CD4-positive, alpha-beta T cell treated with Interferon alpha-2 for 1 hour (primary cell): ENCODE measurements at regions not wholly inside any gene's neighbourhood (a gene's known extent, or its start where the extent isn't known, plus 50 kb on each side); places are given as distances from the start of the nearest gene placed in this dataset.
"Not testable (repeated sequence)": the region's sequence is repeated elsewhere in the genome, so short reads cannot be mapped to it uniquely, and the experiment has no call there.

Source experiments
- DNase-seq, 2 donors: peaks; one replicate each; pipeline ENCODE4 v3.0.0-alpha.2; 2020 to 2022

DNA sequence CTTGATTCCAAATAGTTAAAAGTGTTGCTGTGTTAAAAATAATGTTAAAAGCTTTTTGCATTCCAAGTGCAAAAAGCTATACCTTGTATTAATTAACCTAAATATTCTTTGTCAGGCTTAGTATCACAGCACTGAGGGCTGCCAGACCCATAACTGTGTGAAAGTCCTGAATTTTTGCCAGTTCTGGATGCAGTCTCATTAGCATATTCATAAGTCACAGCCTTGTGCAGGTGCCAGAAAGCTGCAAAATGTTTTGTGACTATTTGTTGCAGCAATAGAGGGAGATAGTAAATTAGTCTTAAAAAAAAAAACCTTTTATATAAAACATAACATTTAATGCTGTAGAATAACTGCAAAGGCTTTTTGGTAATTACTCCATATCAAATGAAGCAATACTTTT, 56.6 kb downstream of the SLITRK1 start:
- no peak for DNase-seq

GRCh38 chr13:83824560-83824959, 57.7 kb downstream of the SLITRK1 start:
- DNase-seq, result no peak

DNA sequence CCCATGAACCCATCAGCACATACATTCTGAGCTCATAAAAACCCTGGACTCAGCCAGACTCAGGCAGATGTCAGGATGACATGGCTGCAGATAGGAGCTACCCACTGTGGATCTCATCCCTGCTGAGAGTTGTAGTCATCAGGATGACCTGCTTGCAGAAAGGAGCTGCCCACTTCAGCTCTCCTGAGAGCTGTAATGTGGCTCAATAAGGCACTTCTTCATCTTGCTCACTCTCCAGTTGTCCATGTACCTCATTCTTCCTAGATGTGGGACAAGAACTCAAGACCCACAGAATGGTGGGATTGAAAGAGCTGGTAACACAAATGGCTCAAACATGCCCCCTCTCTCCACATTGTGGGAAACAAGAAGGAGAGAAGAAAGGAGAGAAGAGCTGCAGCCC, 58.2 kb downstream of the SLITRK1 start:
- no peak for DNase-seq

- no peak for DNase-seq
Measured at GRCh38 chr13:83819611-83820010, 62.7 kb downstream of the SLITRK1 start.

DNA sequence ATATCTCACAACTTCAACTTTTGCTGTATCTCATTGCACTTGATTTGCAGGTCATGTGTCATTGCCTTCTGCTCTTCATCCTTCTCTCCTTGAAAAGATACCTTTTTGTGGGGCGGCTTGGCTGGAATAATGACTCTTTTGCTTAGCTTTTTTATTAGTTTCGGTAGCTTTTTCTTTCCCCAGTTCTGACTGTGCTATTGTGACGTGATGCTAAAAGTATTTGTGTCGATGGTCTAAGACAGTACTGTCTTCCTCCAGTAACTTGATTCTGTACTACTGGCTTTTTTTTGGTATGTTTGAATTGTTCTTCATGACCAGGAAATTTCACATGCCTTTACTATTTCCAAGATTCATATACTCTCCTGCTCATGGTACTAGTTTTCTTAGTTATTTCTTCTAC, 63.1 kb downstream of the SLITRK1 start:
- no peak for DNase-seq

DNA sequence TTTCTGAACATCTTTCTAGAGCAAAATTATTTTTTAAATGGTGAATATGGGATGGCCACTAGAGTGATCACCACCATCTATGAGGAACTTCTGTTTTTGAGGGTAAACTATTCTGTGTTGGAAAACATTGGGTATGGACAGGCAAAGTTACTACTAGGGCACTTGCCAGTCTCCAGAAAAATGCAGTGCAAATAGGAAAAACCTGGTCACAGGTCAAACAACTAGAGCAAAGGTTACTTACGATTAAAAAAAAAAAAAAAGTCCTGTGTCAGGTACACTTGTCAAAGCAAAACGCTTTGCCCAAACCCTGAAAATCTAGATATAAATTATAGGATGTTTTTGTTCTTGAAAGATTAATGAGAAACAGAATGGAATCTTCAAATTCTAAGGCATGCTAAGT, 66.2 kb downstream of the SLITRK1 start:
- DNase-seq, result no peak

GRCh38 chr13:83815598-83815997, 66.7 kb downstream of the SLITRK1 start:
- DNase-seq, result no peak

DNA sequence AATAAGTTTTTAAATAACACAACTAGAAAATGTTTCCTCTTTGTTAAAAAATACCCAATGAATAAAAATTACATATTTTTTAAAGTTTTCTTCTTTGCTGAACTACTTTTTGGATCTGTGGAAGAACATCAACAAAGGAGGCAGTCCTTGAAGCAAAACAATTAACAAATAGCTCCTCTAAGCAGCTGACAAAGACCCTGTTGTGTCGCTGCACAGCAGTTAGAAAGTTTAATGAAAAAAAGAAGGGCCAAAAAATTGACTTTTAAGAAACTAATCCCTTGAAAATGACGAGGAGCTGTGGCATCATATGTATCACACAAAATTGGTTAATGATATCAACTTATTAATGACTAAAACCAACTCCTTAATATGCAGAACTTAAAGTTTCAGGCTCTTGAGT, 72.1 kb downstream of the SLITRK1 start:
- no peak for DNase-seq

- no peak for DNase-seq
Measured at GRCh38 chr13:83804356-83804962, 77.8 kb downstream of the SLITRK1 start.

DNA sequence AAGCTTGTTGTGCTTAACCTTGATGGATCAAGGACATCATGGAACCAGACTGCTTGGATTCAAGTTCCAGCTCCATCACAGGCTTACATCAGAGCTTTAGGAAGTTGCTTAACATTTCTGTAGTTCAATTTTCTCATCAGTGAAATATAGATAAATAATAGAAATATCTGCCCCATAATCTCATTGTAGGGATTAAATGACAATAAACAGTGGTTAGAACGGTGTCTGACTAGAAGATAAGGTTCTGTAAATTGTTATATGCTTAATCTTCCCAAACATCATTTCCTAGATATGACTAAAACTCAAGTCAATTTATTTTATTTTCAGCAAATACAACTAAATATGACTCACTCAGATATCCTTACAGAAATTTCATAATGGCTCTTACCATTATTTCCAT, 83.5 kb downstream of the SLITRK1 start:
- no peak for DNase-seq

- no peak for DNase-seq
Measured at GRCh38 chr13:83796364-83796763, 85.9 kb downstream of the SLITRK1 start.

DNA sequence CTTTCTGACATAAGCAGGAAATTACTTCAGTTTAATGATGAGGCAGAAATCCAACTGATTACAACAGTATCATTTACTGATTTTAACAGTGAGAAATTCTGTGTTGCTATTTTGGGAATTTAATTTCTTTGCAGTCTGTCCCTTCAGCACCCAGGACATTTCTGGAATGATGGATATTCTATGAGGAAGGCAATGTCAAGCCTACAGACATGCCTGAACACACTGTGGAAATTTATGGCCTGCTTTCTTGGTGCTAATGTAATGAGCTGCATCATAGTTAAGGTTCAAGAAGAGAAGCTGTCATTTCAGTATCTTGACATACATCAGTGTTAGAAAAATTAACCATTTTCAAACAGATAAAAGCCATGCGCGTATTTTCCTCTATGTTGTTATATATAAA, 87.7 kb downstream of the SLITRK1 start:
- DNase-seq, result no peak

GRCh38 chr13:83780227-83780626, 102.0 kb downstream of the SLITRK1 start:
- no peak for DNase-seq

GRCh38 chr13:83773961-83774360, 108.3 kb downstream of the SLITRK1 start:
- no peak for DNase-seq

DNA sequence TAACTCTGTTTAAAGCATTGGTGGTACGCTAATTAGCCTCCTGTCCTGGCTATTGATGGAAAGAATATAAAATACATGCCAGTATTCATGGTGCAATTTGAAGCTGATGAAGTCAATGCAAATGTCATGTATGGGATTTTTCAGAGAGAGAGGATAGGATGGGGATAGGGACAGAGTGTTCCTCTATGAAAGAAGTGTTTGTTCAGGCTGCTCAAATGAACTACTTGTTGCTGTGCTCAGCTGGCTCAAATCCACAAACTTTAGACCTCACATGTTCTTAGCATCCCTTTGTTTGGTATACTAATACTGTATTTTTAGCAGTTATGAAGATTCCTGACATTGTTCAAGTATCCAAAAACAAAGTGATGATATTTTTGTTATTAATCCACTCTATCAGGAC, 116.5 kb downstream of the SLITRK1 start:
- no peak for DNase-seq

GRCh38 chr13:83761631-83762030, 120.6 kb downstream of the SLITRK1 start:
- DNase-seq, result no peak

GRCh38 chr13:83755210-83755609, 127.1 kb downstream of the SLITRK1 start:
- DNase-seq, result not testable (repeated sequence)

DNA sequence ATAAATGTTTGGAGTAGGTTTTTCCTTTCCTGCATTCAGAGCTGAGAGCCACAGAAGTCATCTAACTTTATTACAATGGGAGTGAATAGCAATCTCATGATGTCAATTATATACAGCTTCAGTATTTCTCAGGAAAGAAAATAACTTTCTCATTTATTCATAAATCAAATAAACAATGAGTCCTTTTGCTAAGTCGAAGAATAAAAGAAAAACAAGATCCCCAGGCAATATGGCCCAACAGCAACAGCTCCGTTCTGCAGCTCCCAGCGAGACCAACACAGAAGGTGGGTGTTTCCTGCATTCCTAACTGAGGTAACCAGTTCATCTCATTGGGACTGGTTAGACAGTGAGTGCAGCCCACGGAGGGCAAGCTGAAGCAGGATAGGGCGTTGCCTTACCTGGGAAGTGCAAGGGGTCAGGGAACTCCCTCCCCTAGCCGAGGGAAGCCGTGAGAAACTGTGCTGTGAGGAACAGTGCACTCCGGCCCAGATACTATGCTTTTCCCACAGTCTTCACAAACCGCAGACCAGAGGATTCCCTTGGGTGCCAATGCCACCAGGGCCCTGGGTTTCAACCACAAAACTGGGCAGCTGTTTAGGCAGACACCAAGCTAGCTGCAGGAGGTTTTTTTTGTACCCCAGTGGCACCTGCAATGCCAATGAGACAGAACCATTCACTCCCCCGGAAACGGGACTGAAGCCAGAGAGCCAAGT, 128.2 kb downstream of the SLITRK1 start:
- no peak for DNase-seq

GRCh38 chr13:83752141-83752540, 130.1 kb downstream of the SLITRK1 start:
- DNase-seq, result no peak

DNA sequence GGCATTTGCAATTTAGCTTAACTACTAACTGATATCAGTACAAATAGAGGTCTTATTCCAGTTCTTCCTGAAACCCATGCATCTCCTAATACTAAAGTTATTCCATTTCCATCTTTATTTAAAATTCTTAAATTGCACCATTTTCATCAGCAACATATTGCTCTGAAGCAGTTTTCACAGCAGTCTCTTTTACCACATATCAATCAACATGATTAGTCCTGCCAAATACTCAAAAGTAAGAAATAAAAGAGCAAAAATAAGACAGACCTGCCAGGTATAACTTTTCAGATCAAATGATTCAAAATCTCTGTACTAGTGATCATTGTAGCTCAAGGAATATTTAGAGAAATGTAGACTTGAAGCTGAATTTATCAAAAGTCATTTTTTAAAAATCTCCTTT, 141.7 kb downstream of the SLITRK1 start:
- DNase-seq, result no peak

DNA sequence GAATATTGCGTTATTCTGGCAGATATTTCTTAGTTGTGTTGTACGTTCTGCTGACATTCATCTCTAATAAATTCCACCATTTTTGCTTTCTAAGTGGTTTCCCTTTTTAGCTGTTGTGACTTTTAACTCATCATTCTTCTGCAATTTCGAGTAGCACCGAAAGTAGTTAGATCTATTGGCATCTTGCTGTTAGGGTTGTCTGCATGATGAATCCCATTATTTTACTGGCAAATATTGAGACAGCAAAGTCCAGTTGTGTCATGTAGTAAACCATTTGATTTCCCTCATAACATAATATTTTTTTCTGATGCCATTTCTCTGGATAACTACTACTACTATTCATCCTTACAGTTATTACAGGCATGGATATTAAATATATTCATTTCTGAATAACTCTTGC, 143.9 kb downstream of the SLITRK1 start:
- no peak for DNase-seq

DNA sequence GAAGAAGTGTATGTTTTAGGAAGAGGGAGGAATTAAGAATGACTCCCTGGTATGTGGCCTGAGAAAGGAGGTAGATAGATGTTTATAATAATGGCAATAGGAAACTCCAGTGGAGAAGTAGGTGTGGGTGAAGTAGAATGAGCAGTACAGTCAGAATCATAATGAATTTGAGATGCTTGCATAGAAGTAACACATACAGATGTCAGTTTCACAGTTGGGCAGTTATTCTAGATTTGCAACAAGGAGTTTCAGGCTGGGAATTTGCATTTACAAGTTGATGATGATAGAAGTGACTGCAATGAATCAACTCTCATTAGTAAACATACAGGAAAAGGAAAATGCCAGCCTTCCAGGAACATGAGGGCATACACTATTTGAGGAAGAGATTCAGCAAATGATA, 149.0 kb downstream of the SLITRK1 start:
- DNase-seq, result no peak

- no peak for DNase-seq
Measured at GRCh38 chr13:83732755-83733154, 149.5 kb downstream of the SLITRK1 start.

DNA sequence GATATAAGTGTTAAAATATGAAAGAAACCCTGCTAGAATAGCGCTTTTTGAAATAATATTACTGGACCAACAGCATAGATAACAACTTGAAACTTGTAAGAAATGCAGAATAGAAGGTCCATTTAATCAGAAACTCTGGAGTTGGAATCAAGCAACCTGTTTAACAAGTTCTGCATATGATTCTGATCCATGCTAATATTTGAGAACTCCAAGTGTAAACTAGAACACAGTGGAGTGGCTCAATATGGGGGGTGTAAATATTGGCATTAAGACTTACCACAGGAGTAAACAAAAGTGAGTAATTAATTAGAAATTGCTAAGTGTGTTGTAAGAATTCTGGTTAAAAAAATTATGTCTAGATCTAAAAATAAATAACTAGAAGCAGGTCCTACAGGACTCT, 151.2 kb downstream of the SLITRK1 start:
- no peak for DNase-seq

- DNase-seq, result no peak
Measured at GRCh38 chr13:83730674-83731073, 151.6 kb downstream of the SLITRK1 start.
